ENCODE measurements at regions not wholly inside any gene's neighbourhood (a gene's known extent, or its start where the extent isn't known, plus 50 kb on each side); places are given as distances from the start of the nearest gene placed in this dataset.

DNA sequence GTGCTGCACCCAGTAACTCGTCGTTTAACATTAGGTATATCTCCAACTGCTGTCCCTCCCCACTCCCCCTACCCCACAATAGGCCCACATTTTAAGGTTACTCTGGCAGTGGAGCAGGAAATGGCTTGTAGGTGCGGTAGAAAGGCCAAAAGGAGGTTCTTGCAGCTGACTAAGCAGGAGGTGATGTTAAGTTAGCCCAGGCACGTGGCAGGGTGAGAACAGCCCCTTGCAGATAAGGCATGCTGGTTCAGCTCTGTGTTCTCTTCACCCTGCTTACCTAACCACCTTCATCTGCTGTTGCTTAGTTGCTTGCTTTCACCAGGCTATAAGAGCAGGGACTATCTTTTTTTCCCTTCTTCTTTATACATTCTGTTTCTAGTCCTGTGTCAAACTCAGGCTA lies 1082.8 kb upstream of the RBFOX1 start:
- Mint-ChIP-seq H3K9me3 (ENCODE audit: low read depth) (no peaks in the 10 kb centered on the region), H3K27me3 (no peaks in the 10 kb centered on the region), H3K4me3 (no peak overlapping the region), H3K4me1 (ENCODE audit: low read depth) (no peaks in the 10 kb centered on the region), H3K36me3 (no peaks in the 10 kb centered on the region), H3K27ac (no peak overlapping the region)

DNA sequence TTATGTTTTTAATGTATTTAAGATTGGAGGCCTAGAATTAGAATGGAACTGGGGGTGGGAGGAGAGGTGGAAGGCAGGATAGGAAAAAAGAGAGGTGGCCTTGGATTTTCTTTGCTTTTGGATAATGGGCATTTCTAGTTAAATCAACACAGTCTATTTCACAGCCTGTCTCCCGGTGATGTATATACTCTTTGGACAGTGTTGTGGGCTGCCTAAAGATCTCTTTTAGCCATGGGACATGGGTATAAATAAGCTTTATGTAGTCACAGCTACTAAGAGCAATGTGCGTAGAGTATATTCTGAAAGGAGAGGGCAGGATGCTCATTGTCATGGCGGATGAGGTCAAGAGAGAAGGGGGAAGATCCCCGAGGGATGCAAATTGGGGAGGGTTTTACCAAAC lies 1084.4 kb upstream of the RBFOX1 start:
- Mint-ChIP-seq H3K36me3 (no peaks in the 10 kb centered on the region), H3K4me1 (ENCODE audit: low read depth) (no peaks in the 10 kb centered on the region), H3K27ac (no peak overlapping the region), H3K27me3 (no peaks in the 10 kb centered on the region), H3K9me3 (ENCODE audit: low read depth) (no peaks in the 10 kb centered on the region), H3K4me3 (no peak overlapping the region)

DNA sequence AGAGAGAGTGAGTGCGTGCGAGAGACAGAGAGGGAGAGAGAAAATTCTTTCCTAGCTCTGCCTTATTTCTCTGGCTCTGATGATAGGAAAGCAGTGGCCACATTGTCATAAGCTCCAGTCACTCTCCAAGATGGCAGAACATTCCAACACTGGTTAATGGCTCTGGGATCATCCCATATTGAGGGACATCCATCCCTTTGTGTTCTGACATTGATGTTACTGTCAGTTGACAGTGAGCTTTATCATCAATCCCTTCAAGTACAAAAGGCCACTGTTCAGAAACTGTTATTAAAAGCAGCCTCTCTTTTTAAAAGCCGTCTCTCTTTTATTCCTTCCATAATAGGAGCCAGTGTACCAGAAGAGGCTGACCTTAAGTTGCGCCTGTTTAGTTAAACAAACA lies 1084.9 kb upstream of the RBFOX1 start:
- no peak overlapping the region for H3K27ac Mint-ChIP-seq
- no peaks in the 10 kb centered on the region for H3K36me3 Mint-ChIP-seq
- no peaks in the 10 kb centered on the region for H3K4me1 Mint-ChIP-seq (ENCODE audit: low read depth)
- no peaks in the 10 kb centered on the region for H3K9me3 Mint-ChIP-seq (ENCODE audit: low read depth)
- no peaks in the 10 kb centered on the region for H3K27me3 Mint-ChIP-seq
- H3K4me3 Mint-ChIP-seq = no peak overlapping the region

DNA sequence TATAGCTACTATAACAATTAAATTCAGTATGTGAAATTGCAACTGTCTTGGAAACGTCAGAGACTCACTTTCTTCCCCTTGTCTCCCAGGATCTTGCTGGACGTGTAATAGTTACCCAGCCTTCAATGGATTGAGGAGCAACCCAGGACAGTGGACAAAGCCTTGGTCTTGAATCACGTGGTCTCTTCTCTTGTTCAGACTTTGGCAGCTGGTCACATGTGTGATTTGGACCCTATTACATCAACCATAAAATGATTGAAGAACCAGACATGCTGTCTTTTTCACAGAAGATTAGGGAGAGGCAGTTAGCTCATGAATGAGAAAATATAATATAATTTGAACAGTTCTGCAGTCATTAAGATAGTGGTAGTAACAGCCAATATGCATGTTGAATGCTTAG lies 1085.5 kb upstream of the RBFOX1 start:
- no peaks in the 10 kb centered on the region for H3K9me3 Mint-ChIP-seq (ENCODE audit: low read depth)
- no peak overlapping the region for H3K27ac Mint-ChIP-seq
- H3K27me3 Mint-ChIP-seq = no peaks in the 10 kb centered on the region
- H3K36me3 Mint-ChIP-seq = no peaks in the 10 kb centered on the region
- H3K4me3 Mint-ChIP-seq = no peak overlapping the region
- H3K4me1 Mint-ChIP-seq (ENCODE audit: low read depth) = no peaks in the 10 kb centered on the region

DNA sequence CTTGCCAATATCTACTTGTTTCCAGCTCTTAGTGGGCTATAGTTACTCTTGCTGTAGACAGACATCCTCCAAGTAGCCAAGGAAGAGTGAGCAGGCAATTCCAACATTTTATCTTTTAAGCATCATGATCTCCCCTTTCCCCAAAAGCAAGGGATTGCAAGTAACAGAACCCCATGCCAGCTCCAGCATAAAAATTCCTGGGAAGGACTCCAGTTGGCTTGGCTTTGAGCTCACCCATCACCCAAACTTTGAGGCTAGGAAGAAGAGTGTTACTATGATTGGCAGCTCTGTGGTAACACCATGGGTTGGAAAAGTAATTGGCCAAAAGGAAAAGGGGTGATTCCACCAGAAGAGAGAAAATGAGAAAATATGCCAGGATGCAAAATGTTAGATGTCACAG lies 1086.4 kb upstream of the RBFOX1 start:
- H3K4me3 Mint-ChIP-seq = no peak overlapping the region
- H3K4me1 Mint-ChIP-seq (ENCODE audit: low read depth) = no peaks in the 10 kb centered on the region
- H3K27me3 Mint-ChIP-seq = no peaks in the 10 kb centered on the region
- no peaks in the 10 kb centered on the region for H3K9me3 Mint-ChIP-seq (ENCODE audit: low read depth)
- no peak overlapping the region for H3K27ac Mint-ChIP-seq
- no peaks in the 10 kb centered on the region for H3K36me3 Mint-ChIP-seq

DNA sequence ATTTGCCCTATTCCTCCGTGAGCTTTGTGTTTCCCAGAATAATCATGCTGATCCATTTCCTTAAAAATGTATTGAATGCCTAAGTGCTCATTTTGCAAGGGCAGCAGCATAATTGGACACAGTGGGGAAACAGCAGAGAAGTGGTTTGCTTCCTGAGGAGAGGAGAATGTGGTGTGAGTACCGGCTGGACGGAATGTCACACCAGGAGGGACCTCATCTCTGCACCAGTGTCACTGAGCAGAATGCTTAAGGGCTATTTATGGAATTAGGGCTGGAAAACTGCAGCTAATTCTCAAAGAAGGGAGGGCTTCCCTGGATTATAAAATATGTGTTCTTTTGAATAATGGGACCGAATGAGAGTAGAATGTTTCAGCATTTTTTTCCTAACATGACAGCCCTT lies 1100.6 kb upstream of the RBFOX1 start:
- H3K27ac Mint-ChIP-seq = no peak overlapping the region
- H3K27me3 Mint-ChIP-seq = no peaks in the 10 kb centered on the region
- H3K36me3 Mint-ChIP-seq = no peaks in the 10 kb centered on the region
- H3K4me1 Mint-ChIP-seq (ENCODE audit: low read depth) = no peaks in the 10 kb centered on the region
- no peak overlapping the region for H3K4me3 Mint-ChIP-seq
- H3K9me3 Mint-ChIP-seq (ENCODE audit: low read depth) = peaks cover 4% of the 10 kb centered on the region

DNA sequence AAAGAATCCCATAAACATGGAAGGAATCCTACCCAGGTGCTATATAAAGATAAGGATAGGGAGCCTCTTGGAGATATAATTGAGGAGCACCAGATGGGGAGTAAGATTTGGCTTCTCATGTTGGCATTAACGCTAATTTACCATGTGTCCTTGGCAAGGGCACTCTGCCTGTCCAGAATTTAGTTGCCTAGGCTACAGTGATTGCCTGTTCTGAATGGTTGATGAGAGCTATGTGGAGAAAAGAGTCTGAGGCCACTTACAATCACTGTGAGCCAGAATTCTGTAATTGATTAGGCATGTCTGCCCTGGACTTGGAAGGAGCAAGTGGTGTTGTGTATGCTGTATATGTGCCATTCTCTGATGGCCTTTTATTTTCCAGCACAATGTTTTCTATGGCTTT lies 1101.2 kb upstream of the RBFOX1 start:
- Mint-ChIP-seq H3K36me3 (no peaks in the 10 kb centered on the region), H3K9me3 (ENCODE audit: low read depth) (peaks cover 4% of the 10 kb centered on the region), H3K27me3 (no peaks in the 10 kb centered on the region), H3K4me3 (no peak overlapping the region), H3K4me1 (ENCODE audit: low read depth) (no peaks in the 10 kb centered on the region), H3K27ac (no peak overlapping the region)

DNA sequence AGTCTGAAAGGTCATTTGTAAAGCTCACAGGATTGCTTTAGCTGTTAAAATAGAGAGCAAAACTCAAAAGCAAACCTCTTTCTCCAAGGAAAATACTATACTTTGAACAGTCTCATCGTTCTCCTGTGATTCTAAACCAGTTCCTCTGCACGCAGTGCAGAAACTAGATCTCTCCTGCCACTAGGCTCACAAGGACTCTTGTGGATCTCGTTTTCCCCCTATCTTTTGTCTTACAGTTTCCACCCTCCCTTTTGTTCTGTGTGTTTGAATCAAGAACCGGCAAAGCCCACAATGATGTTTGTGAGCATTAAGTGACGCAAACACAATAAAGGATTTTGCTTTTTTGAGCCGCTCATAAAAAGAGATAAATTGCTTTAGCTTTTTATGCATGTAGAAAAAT lies 1103.5 kb upstream of the RBFOX1 start:
- no peak overlapping the region for H3K27ac Mint-ChIP-seq
- H3K36me3 Mint-ChIP-seq = no peaks in the 10 kb centered on the region
- H3K9me3 Mint-ChIP-seq (ENCODE audit: low read depth) = peaks cover 4% of the 10 kb centered on the region
- H3K4me3 Mint-ChIP-seq = no peak overlapping the region
- no peaks in the 10 kb centered on the region for H3K27me3 Mint-ChIP-seq
- no peaks in the 10 kb centered on the region for H3K4me1 Mint-ChIP-seq (ENCODE audit: low read depth)

DNA sequence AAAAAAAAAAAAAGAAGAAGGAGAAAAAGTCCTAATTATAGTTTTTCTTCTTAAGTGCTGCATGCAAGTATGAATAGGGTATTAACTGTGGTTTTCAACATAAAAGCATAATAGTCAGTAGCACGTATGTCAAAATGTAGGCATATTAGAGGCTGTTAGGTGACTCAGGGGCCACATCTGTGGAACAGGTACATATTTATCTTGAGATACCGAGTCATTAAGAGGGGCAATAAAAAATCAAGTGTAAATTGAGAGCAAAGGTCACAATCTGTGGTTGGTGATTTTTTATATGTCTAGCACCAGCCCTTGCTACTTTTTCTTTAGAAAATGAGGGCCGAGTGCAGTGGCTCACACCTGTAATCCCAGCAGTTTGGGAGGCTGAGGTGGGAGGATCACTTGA lies 1113.8 kb upstream of the RBFOX1 start:
- Mint-ChIP-seq H3K9me3 (ENCODE audit: low read depth) (peaks cover 3% of the 10 kb centered on the region), H3K36me3 (no peaks in the 10 kb centered on the region), H3K27me3 (no peaks in the 10 kb centered on the region), H3K4me3 (no peak overlapping the region), H3K27ac (no peak overlapping the region), H3K4me1 (ENCODE audit: low read depth) (no peaks in the 10 kb centered on the region)

DNA sequence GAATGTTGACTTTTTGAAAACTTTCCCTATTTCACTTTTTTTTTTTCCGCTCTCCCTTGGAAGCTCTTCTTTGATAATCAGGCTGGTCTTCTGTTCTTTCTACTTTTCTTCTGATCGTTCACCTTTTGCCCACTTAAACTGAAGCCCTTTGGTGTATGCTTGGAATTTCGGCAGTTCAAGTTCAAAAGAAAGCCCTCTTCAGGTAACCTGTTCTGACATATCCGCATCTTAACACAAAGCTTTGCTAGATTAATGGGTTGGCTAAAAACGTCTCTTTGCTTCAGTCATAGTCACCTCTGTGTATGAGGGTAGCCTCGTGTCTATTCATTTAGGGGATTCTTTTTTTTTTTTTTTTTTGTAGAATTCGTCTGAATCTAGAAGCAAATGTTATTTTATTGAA lies 1115.8 kb upstream of the RBFOX1 start:
- peaks cover 3% of the 10 kb centered on the region for H3K9me3 Mint-ChIP-seq (ENCODE audit: low read depth)
- no peaks in the 10 kb centered on the region for H3K4me1 Mint-ChIP-seq (ENCODE audit: low read depth)
- no peak overlapping the region for H3K4me3 Mint-ChIP-seq
- no peaks in the 10 kb centered on the region for H3K27me3 Mint-ChIP-seq
- no peak overlapping the region for H3K27ac Mint-ChIP-seq
- H3K36me3 Mint-ChIP-seq = no peaks in the 10 kb centered on the region

DNA sequence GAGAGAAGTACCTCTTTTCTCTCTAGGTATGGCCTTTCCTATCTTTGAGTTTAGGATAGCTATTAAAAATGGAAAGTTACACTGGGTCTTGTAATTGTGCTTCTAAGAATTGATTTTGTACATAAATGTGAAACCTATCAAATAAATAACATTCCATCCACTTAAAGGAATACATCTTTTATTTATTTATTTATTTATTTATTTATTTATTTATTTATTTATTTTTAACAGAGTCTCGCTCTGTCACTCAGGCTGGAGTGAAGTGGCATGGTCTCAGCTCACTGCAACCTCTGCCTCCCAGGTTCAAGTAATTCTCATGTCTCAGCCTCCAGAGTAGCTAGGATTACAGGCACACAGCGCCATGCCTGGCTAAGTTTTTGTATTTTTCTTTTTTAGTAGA lies 1114.0 kb upstream of the EEF2KMT start:
- H3K4me3 Mint-ChIP-seq = no peak overlapping the region
- H3K36me3 Mint-ChIP-seq = no peaks in the 10 kb centered on the region
- no peak overlapping the region for H3K27ac Mint-ChIP-seq
- H3K27me3 Mint-ChIP-seq = peaks cover 6% of the 10 kb centered on the region
- no peaks in the 10 kb centered on the region for H3K4me1 Mint-ChIP-seq (ENCODE audit: low read depth)
- H3K9me3 Mint-ChIP-seq (ENCODE audit: low read depth) = no peaks in the 10 kb centered on the region

DNA sequence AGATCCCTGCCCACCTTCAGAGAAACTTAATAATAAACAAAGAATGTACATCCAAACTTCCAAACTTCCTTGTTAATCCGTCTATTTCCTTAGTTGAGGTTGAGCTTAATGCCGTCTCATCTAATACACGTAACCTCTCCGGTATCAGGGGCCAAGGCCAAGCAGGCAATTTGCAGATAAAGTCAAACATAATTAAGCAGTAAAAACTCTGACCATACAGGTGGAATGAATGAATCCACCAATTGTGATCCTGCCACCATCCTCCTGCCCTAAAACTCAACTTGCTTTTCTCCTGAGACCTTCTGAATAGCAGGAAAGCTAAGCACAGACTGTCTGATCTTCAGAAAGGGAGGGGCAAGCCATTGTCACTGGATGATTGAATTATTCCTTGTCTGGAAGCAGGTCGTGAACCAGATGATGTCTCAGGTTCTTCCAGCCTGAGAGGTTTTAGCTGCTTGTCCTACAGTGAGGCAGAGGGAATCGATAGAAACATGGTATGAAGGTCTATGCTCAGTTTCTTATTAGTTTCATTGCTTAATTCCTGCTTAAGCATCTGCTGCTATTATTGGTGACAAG lies 1111.8 kb upstream of the EEF2KMT start:
- Mint-ChIP-seq H3K9me3 (ENCODE audit: low read depth) (no peaks in the 10 kb centered on the region), H3K27ac (no peak overlapping the region), H3K4me1 (ENCODE audit: low read depth) (no peaks in the 10 kb centered on the region), H3K4me3 (no peak overlapping the region), H3K27me3 (peaks cover 6% of the 10 kb centered on the region), H3K36me3 (no peaks in the 10 kb centered on the region)

DNA sequence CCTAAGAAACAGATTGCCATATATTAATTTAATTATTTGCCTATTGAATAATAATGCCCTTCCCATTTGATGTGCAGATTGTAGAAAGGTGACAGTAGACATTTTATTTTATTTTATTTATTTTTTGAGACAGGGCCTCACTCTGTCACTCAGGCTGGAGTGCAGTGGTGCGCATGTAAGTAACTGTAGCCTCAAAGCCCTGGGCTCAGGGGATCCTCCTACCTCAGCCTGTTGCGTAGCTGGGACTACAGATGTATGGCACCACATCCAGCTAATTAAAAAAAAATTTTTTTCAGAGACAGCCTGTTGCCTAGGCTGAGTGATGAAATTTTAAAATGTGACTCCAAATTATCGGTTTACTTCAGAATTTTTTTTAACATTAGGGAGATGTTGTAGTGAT lies 1110.0 kb upstream of the EEF2KMT start:
- H3K36me3 Mint-ChIP-seq = no peaks in the 10 kb centered on the region
- peaks cover 6% of the 10 kb centered on the region for H3K27me3 Mint-ChIP-seq
- no peaks in the 10 kb centered on the region for H3K4me1 Mint-ChIP-seq (ENCODE audit: low read depth)
- peaks cover 6% of the 10 kb centered on the region for H3K9me3 Mint-ChIP-seq (ENCODE audit: low read depth)
- H3K27ac Mint-ChIP-seq = no peak overlapping the region
- no peak overlapping the region for H3K4me3 Mint-ChIP-seq

DNA sequence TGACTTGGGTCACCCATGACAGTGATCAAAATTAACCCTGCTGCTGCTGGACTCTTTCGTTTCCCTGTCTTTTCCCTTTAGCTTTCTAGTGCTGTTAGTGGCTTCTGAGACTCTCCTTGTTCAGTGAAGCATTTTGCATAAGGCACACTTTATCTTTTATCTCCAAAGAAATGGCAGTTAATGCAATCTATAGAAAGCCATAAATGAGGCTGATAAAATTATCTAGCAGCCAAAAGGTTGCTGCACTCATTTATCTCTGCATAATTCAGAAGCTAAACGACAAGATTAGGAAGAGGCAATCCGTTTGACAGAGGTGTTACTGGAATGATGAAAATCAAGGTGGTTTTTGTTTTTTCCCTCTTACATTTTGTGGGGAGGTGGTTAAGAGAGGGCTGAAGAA lies 1109.5 kb upstream of the EEF2KMT start:
- Mint-ChIP-seq H3K4me3 (no peak overlapping the region), H3K27ac (no peak overlapping the region), H3K36me3 (no peaks in the 10 kb centered on the region), H3K4me1 (ENCODE audit: low read depth) (no peaks in the 10 kb centered on the region), H3K9me3 (ENCODE audit: low read depth) (peaks cover 6% of the 10 kb centered on the region), H3K27me3 (peaks cover 6% of the 10 kb centered on the region)

DNA sequence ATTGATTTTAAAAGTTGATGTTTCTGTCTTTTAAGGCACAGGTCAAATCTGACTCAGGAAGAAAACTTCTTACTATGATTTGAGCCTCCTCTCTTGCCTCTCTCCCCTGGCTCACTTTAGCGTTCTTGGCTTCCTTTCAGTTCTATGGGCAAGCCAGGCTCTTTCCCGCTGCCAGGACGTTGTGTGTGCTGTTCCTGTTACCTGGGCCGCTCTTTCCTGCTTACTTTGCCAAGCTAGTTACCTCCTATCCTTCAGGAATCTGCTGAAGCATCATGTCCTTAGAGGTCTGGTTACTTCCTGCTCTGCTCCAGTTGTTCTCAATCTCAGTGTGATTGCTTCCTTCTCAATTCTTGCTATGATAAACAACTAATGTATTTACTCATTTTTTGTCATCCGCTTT lies 1108.5 kb upstream of the EEF2KMT start:
- no peak overlapping the region for H3K27ac Mint-ChIP-seq
- peaks cover 6% of the 10 kb centered on the region for H3K27me3 Mint-ChIP-seq
- no peaks in the 10 kb centered on the region for H3K4me1 Mint-ChIP-seq (ENCODE audit: low read depth)
- no peaks in the 10 kb centered on the region for H3K36me3 Mint-ChIP-seq
- H3K4me3 Mint-ChIP-seq = no peak overlapping the region
- H3K9me3 Mint-ChIP-seq (ENCODE audit: low read depth) = peaks cover 9% of the 10 kb centered on the region

DNA sequence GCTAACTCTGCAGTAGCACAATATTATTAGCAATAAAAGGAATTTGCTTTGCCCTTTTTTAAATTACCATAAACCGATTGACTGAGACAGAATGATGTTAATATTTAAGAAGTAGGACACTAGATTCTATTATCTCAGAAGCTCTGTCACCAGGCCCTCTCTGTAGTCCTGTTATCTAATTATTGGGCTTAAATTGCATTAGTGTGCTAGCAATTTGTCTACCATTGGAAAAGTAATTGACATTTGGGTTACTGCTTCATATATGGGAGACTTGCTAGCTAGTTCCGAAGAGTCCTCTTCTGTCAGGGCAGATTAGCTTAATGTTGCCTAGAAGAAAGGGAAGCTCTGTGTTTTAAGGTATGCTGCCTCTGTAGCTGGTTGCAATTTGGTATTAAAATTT lies 1107.3 kb upstream of the EEF2KMT start:
- Mint-ChIP-seq H3K9me3 (ENCODE audit: low read depth) (peaks cover 11% of the 10 kb centered on the region), H3K27ac (no peak overlapping the region), H3K4me1 (ENCODE audit: low read depth) (no peaks in the 10 kb centered on the region), H3K27me3 (peaks cover 6% of the 10 kb centered on the region), H3K4me3 (no peak overlapping the region), H3K36me3 (no peaks in the 10 kb centered on the region)
